ENCODE measurements at regions not wholly inside any gene's neighbourhood (a gene's known extent, or its start where the extent isn't known, plus 50 kb on each side); places are given as distances from the start of the nearest gene placed in this dataset.

- no peak overlapping the region for H3K4me3 ChIP-seq (ENCODE audit: low read depth, low read length)
- no peaks in the 10 kb centered on the region for H3K9me3 ChIP-seq (ENCODE audit: control insufficient read depth, insufficient read depth, low read depth, low read length)
- TF ChIP-seq ZBTB17 (tag by site-specific recombination; IDR thresholded peaks at IDR 0.05), result no peak
- TF ChIP-seq ZNF677 (tag by site-specific recombination; IDR thresholded peaks at IDR 0.05), result no peak
- no peak for TF ChIP-seq ZNF624 (tag by site-specific recombination; IDR thresholded peaks at IDR 0.05)
- no peak for TF ChIP-seq ZBTB11 (tag by site-specific recombination; conservative IDR thresholded peaks at IDR 0.05; ENCODE audit: low read depth)
- TF ChIP-seq HOXA7 (CRISPR knock-in tag; IDR thresholded peaks at IDR 0.05; ENCODE audit: borderline replicate concordance), result no peak
- TF ChIP-seq BCL11B (tag by site-specific recombination; IDR thresholded peaks at IDR 0.05; ENCODE audit: low read depth), result no peak
- TF ChIP-seq ZNF239 (tag by site-specific recombination; IDR thresholded peaks at IDR 0.05), result no peak
- TF ChIP-seq BCL11A (tag by site-specific recombination; IDR thresholded peaks at IDR 0.05; ENCODE audit: low read depth), result no peak
- TF ChIP-seq ZNF114 (tag by site-specific recombination; IDR thresholded peaks at IDR 0.05), result no peak
- TF ChIP-seq ZNF19 (tag by site-specific recombination; IDR thresholded peaks at IDR 0.05; ENCODE audit: low read depth), result no peak
- no peak for TF ChIP-seq ZSCAN23 (tag by site-specific recombination; IDR thresholded peaks at IDR 0.05)
- no peak for TF ChIP-seq ZNF24 (tag by site-specific recombination; IDR thresholded peaks at IDR 0.05)
- TF ChIP-seq ZXDB (tag by site-specific recombination; IDR thresholded peaks at IDR 0.05), result no peak
- no peak for TF ChIP-seq ZNF10 (tag by site-specific recombination; IDR thresholded peaks at IDR 0.05)
- no peak for TF ChIP-seq ZNF501 (tag by site-specific recombination; IDR thresholded peaks at IDR 0.05)
- TF ChIP-seq ZNF423 (tag by site-specific recombination; IDR thresholded peaks at IDR 0.05), result no peak
- no peak for TF ChIP-seq ZNF571 (tag by site-specific recombination; IDR thresholded peaks at IDR 0.05)
- no peak for TF ChIP-seq ZNF596 (tag by site-specific recombination; IDR thresholded peaks at IDR 0.05)
- H3K27ac ChIP-seq (ENCODE audit: extremely low read depth, low read depth, low read length), result no peak overlapping the region
- H3K36me3 ChIP-seq (ENCODE audit: control insufficient read depth in 2 of 2, insufficient read depth in 1 of 2, low read length in 2 of 2), result no peaks in the 10 kb centered on the region
- H3K4me1 ChIP-seq (ENCODE audit: control insufficient read depth, insufficient read depth, low read length), result no peaks in the 10 kb centered on the region
- ChIA-PET POLR2A (no interaction called here), CTCF (no interaction called here)
Measured at GRCh38 chr2:8555543-8555942, 126.3 kb upstream of the ID2 start.

- Histone ChIP-seq H3K4me3 (ENCODE audit: low read depth, low read length) (no peak overlapping the region), H3K4me1 (ENCODE audit: control insufficient read depth, insufficient read depth, low read length) (no peaks in the 10 kb centered on the region), H3K36me3 (ENCODE audit: control insufficient read depth in 2 of 2, insufficient read depth in 1 of 2, low read length in 2 of 2) (no peaks in the 10 kb centered on the region), H3K9me3 (ENCODE audit: control insufficient read depth, insufficient read depth, low read depth, low read length) (no peaks in the 10 kb centered on the region), H3K27ac (ENCODE audit: extremely low read depth, low read depth, low read length) (no peak overlapping the region)
- POLR2A ChIA-PET, result no interaction called here
- no peak for TF ChIP-seq KLF17 (tag by site-specific recombination; IDR thresholded peaks at IDR 0.05)
- TF ChIP-seq ZNF239 (tag by site-specific recombination; IDR thresholded peaks at IDR 0.05), result no peak
- CTCF ChIA-PET, result no interaction called here
Measured at GRCh38 chr2:8558096-8558495, 123.8 kb upstream of the ID2 start.

GRCh38 chr2:8558956-8559355 lies 122.9 kb upstream of the ID2 start:
- Histone ChIP-seq H3K4me1 (ENCODE audit: control insufficient read depth, insufficient read depth, low read length) (no peaks in the 10 kb centered on the region), H3K27ac (ENCODE audit: extremely low read depth, low read depth, low read length) (no peak overlapping the region), H3K9me3 (ENCODE audit: control insufficient read depth, insufficient read depth, low read depth, low read length) (no peaks in the 10 kb centered on the region), H3K4me3 (ENCODE audit: low read depth, low read length) (no peak overlapping the region), H3K36me3 (ENCODE audit: control insufficient read depth in 2 of 2, insufficient read depth in 1 of 2, low read length in 2 of 2) (no peaks in the 10 kb centered on the region)
- POLR2A ChIA-PET, result interaction anchor here (1.9 kb wide), 1 partner anchor 123 kb away, joined by 8 read pairs; the partner anchor contains the start of gene ID2
- CTCF ChIA-PET, result no interaction called here
- TF ChIP-seq SETDB1 (IDR thresholded peaks at IDR 0.05; ENCODE audit: insufficient read length, low read length) (peak; percentile 78), ZNF529 (tag by site-specific recombination; IDR thresholded peaks at IDR 0.05; ENCODE audit: insufficient replicate concordance) (no peak)
